CD4-positive, alpha-beta T cell (primary cell): ENCODE measurements at regions not wholly inside any gene's neighbourhood (a gene's known extent, or its start where the extent isn't known, plus 50 kb on each side); places are given as distances from the start of the nearest gene placed in this dataset.

Source experiments
- ATAC-seq: fragments of 200-7000 bp; cut with Tn5 transposase; one replicate; pipeline ENCODE4 v1.10.0; 2022; ENCODE audit warnings: mild to moderate bottlenecking; ENCODE audit not compliant: poor library complexity
- CTCF ChIA-PET: fragments of 350-600 bp; sonication (Branson Sonifier 250); formaldehyde crosslinking; loops from one replicate; lab custom pipeline; 2021; ENCODE audit warnings: antibody characterized with exemption, inconsistent platforms; lab: Charles Lee
- POLR2A ChIA-PET: fragments of 350-600 bp; sonication (Branson Sonifier 250); formaldehyde crosslinking; loops from one replicate; lab custom pipeline; 2021; ENCODE audit warnings: antibody characterized with exemption, inconsistent platforms; lab: Charles Lee
- DNase-seq, 14 experiments: peaks; one replicate each; pipeline ENCODE4 v3.0.0-alpha.2; 2013 to 2020; ENCODE audit warnings: mixed read lengths in 2 of 14
- H3K27ac ChIP-seq, 2 donors: one replicate each; pipeline versions ENCODE4 v1.5.1 to v1.7.0; 2013; ENCODE audit warnings: low read length in 2 of 2, low read depth in 1 of 2, mild to moderate bottlenecking in 1 of 2
- H3K27me3 ChIP-seq, 2 experiments: 1 replicate in 1 of 2; 2 replicates in 1 of 2; pipeline versions ENCODE4 v1.6.1 to v1.7.0; 2013; ENCODE audit warnings: low read length in 2 of 2, control low read depth in 1 of 2, mild to moderate bottlenecking in 1 of 2, moderate library complexity in 1 of 2; ENCODE audit not compliant: insufficient read depth in 2 of 2, control insufficient read depth in 1 of 2
- H3K36me3 ChIP-seq: one replicate; pipeline ENCODE4 v1.6.1; 2013; ENCODE audit warnings: low read length, control low read depth; ENCODE audit not compliant: insufficient read depth
- H3K4me1 ChIP-seq: one replicate; pipeline ENCODE4 v1.6.1; 2013; ENCODE audit warnings: low read length, control low read depth; ENCODE audit not compliant: insufficient read depth
- H3K4me3 ChIP-seq: one replicate; pipeline ENCODE4 v1.5.1; 2013; ENCODE audit warnings: mild to moderate bottlenecking, low read length, moderate library complexity
- H3K9me3 ChIP-seq, 2 experiments: 1 replicate in 1 of 2; 2 replicates in 1 of 2; pipeline versions ENCODE4 v1.6.1 to v1.7.0; 2013; ENCODE audit warnings: low read length in 2 of 2, mild to moderate bottlenecking in 2 of 2, control low read depth in 1 of 2, moderate library complexity in 1 of 2; ENCODE audit not compliant: control insufficient read depth in 1 of 2, insufficient read depth in 1 of 2
- H3K27ac Mint-ChIP-seq: one replicate; pipeline ENCODE4 v1.8.0; 2020; ENCODE audit warnings: mixed read lengths
- H3K27me3 Mint-ChIP-seq: one replicate; pipeline ENCODE4 v1.8.0; 2021; ENCODE audit warnings: mixed read lengths
- H3K36me3 Mint-ChIP-seq: one replicate; pipeline ENCODE4 v1.8.0; 2021; ENCODE audit warnings: low read depth, mixed read lengths
- H3K4me1 Mint-ChIP-seq: one replicate; pipeline ENCODE4 v1.8.0; 2021; ENCODE audit warnings: low read depth, mixed read lengths
- H3K4me3 Mint-ChIP-seq: one replicate; pipeline ENCODE4 v1.8.0; 2020; ENCODE audit warnings: mild to moderate bottlenecking, mixed read lengths
- H3K9me3 Mint-ChIP-seq: one replicate; pipeline ENCODE4 v1.8.0; 2020; ENCODE audit warnings: mixed read lengths
- CTCF ChIP-seq: fragments of 200-600 bp; IDR thresholded peaks from one replicate; pipeline ENCODE4 v1.8.0; 2022; ENCODE audit warnings: antibody characterized with exemption, mild to moderate bottlenecking
- intact Hi-C, 2 experiments: fragments of 100-400 bp; cut with DNase I in 1 of 2; cut with micrococcal nuclease in 1 of 2; formaldehyde crosslinking; loops; one replicate each; pipeline versions ENCODE4 v1.15.1 to v1.9.0; 2023 to 2025; cut with DNase I, micrococcal nuclease

- CTCF ChIA-PET: no interaction called here
- no peaks in the 10 kb centered on the region for H3K36me3 ChIP-seq
- H3K4me1 ChIP-seq: no peaks in the 10 kb centered on the region
- H3K27me3 ChIP-seq: no peaks in the 10 kb centered on the region
- H3K27ac ChIP-seq: no peak overlapping the region
- POLR2A ChIA-PET: no interaction called here
- no peak for DNase-seq
- H3K27me3 Mint-ChIP-seq: no peaks in the 10 kb centered on the region
- H3K4me3 ChIP-seq: no peak overlapping the region
- no peaks in the 10 kb centered on the region for H3K36me3 Mint-ChIP-seq
- TF ChIP-seq CTCF: no peak
- intact Hi-C loops: no loop called here
- H3K4me3 Mint-ChIP-seq: no peak overlapping the region
- no peak overlapping the region for H3K27ac Mint-ChIP-seq
- peaks cover 7 to 20% of the 10 kb centered on the region in 2 experiments for H3K9me3 ChIP-seq
- ATAC-seq: no peak
- H3K9me3 Mint-ChIP-seq: peaks cover 3% of the 10 kb centered on the region
- no peaks in the 10 kb centered on the region for H3K4me1 Mint-ChIP-seq
Observed at GRCh38 chr10:132469197-132469884, 68.2 kb upstream of the INPP5A start.

GRCh38 chr10:132470410-132471124 is 67.0 kb upstream of the INPP5A start:
- ATAC-seq (no peak), DNase-seq (no peak)
- intact Hi-C loops: no loop called here

DNA sequence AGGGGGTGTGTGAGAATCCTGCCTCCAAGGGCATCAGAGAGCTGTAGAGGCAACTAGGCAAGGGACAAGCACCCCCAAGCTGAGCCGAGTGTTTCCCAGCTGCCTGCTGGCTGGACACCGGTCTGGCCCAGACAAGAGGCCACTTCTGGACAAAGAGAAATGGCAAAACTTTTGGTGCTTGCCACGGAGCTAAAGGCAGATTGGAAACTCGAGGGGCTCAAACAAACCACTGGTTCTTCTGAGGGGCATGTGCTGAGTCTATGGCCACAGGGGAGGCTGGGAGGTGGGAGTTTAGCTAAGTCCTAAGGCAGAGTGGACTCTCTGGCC is 66.5 kb upstream of the INPP5A start:
- H3K4me1 ChIP-seq: no peaks in the 10 kb centered on the region
- ChIA-PET CTCF (no interaction called here), POLR2A (no interaction called here)
- H3K9me3 ChIP-seq: peaks cover 7 to 20% of the 10 kb centered on the region in 2 experiments
- ATAC-seq (no peak), DNase-seq (no peak)
- no peaks in the 10 kb centered on the region for H3K4me1 Mint-ChIP-seq
- H3K27me3 ChIP-seq: no peaks in the 10 kb centered on the region
- H3K9me3 Mint-ChIP-seq: peaks cover 3% of the 10 kb centered on the region
- no peaks in the 10 kb centered on the region for H3K36me3 Mint-ChIP-seq
- no peak overlapping the region for H3K4me3 ChIP-seq
- H3K27ac Mint-ChIP-seq: no peak overlapping the region
- no peak overlapping the region for H3K4me3 Mint-ChIP-seq
- H3K27ac ChIP-seq: no peak overlapping the region
- TF ChIP-seq CTCF: no peak
- intact Hi-C loops: no loop called here
- no peaks in the 10 kb centered on the region for H3K36me3 ChIP-seq
- peaks cover 6% of the 10 kb centered on the region for H3K27me3 Mint-ChIP-seq

More at GRCh38 chr10:132470410-132471124, 67.0 kb upstream of the INPP5A start:
- no peak overlapping the region for H3K27ac ChIP-seq
- POLR2A ChIA-PET: no interaction called here
- H3K4me1 ChIP-seq: no peaks in the 10 kb centered on the region
- Mint-ChIP-seq H3K4me3 (no peak overlapping the region), H3K27ac (no peak overlapping the region), H3K4me1 (no peaks in the 10 kb centered on the region), H3K27me3 (peaks cover 4% of the 10 kb centered on the region), H3K36me3 (no peaks in the 10 kb centered on the region), H3K9me3 (peaks cover 3% of the 10 kb centered on the region)
- H3K9me3 ChIP-seq: peaks cover 7 to 20% of the 10 kb centered on the region in 2 experiments
- CTCF ChIA-PET: no interaction called here
- H3K4me3 ChIP-seq: no peak overlapping the region
- no peak for TF ChIP-seq CTCF
- no peaks in the 10 kb centered on the region for H3K27me3 ChIP-seq
- H3K36me3 ChIP-seq: no peaks in the 10 kb centered on the region
